Mucosa of descending colon (tissue), 3 donors: ENCODE measurements at regions not wholly inside any gene's neighbourhood (a gene's known extent, or its start where the extent isn't known, plus 50 kb on each side); places are given as distances from the start of the nearest gene placed in this dataset.

Source experiments
- ATAC-seq: fragments of 200-7000 bp; cut with Tn5 transposase; one replicate; pipeline ENCODE4 v1.9.1; 2020; ENCODE audit warnings: mild to moderate bottlenecking, moderate library complexity
- DNase-seq, 3 donors: peaks; one replicate each; pipeline ENCODE4 v3.0.0-alpha.2; 2020
- H3K36me3 ChIP-seq: fragments of 200-600 bp; one replicate; pipeline ENCODE4 v1.8.0; 2021; ENCODE audit warnings: low read depth, mild to moderate bottlenecking
- H3K4me1 ChIP-seq: fragments of 200-600 bp; one replicate; pipeline ENCODE4 v1.8.0; 2021; ENCODE audit warnings: low read depth, mild to moderate bottlenecking
- H3K4me3 ChIP-seq: fragments of 200-600 bp; one replicate; pipeline ENCODE4 v1.8.0; 2021; ENCODE audit warnings: mild to moderate bottlenecking
- H3K9me3 ChIP-seq: fragments of 200-600 bp; one replicate; pipeline ENCODE4 v1.8.0; 2021; ENCODE audit warnings: mild to moderate bottlenecking
- intact Hi-C, 2 donors: fragments of 100-400 bp; cut with DNase I in 1 of 2; cut with micrococcal nuclease in 1 of 2; formaldehyde crosslinking; loops; one replicate each; pipeline versions ENCODE4 v1.11.0 to v1.11.1; 2022; cut with DNase I, micrococcal nuclease
- TF ChIP-seq, protein P1 (sequence below): fragments of 200-600 bp; IDR thresholded peaks from one replicate; pipeline ENCODE4 v1.8.0; 2022; ENCODE audit warnings: antibody characterized with exemption, mild to moderate bottlenecking
- donor health status: DM: no; HTN: no; CAD: no; lungs with moderate emphysema.
- donor health status: DM: no; HTN: no; CAD: no.
- donor health status: DM: no; HTN: yes; CAD: no.

DNA sequence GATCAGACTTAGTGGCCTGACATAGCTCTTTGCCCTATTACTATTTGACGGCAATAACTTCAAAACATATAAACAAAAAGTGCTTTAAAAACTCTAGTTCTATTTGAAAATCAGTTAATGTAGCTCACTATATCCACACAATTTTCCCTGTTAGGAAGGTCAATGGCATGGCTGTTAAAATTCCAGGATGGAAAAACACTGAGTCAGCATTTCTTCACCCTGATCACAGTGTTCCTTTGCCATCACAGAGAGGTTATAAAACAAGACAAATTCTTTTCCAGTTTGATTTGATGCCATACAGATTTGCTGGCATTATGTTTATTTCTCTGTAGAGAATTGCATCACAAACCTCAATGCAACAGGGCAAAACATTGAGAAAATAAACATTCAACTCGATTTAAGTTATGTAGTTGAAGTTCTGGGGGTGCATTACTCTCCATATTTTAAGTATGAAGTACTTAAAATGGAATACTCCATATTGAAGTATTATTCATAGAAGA, 253.7 kb upstream of the HSF2 start:
- ATAC-seq: no peak
- intact Hi-C loops: no loop called here
- H3K4me1 ChIP-seq: no peaks in the 10 kb centered on the region
- DNase-seq: no peak
- H3K9me3 ChIP-seq: no peaks in the 10 kb centered on the region
- TF ChIP-seq, protein P1, sequence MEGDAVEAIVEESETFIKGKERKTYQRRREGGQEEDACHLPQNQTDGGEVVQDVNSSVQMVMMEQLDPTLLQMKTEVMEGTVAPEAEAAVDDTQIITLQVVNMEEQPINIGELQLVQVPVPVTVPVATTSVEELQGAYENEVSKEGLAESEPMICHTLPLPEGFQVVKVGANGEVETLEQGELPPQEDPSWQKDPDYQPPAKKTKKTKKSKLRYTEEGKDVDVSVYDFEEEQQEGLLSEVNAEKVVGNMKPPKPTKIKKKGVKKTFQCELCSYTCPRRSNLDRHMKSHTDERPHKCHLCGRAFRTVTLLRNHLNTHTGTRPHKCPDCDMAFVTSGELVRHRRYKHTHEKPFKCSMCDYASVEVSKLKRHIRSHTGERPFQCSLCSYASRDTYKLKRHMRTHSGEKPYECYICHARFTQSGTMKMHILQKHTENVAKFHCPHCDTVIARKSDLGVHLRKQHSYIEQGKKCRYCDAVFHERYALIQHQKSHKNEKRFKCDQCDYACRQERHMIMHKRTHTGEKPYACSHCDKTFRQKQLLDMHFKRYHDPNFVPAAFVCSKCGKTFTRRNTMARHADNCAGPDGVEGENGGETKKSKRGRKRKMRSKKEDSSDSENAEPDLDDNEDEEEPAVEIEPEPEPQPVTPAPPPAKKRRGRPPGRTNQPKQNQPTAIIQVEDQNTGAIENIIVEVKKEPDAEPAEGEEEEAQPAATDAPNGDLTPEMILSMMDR: no peak
- H3K36me3 ChIP-seq: no peaks in the 10 kb centered on the region
- H3K4me3 ChIP-seq: no peak overlapping the region

DNA sequence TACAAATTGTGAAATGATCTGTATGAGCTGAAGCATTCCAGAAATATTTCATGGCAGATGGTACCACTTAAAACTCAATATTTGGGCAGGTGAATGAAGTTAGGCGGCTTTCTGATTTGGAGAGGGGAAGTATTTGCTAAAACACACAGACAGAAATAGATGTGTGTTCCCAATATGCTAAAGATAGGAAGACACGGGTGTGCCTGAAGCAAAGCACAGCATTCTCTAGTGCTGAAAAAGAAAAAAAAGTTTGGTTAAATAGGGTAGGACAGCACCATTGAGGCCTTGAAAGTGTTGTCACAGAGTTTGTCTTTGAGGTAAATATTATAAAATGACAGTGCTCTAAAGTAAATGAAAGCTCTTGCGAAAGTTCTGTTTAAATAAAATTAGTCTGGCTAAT, 252.2 kb upstream of the HSF2 start:
- H3K9me3 ChIP-seq: no peaks in the 10 kb centered on the region
- intact Hi-C loops: no loop called here
- no peaks in the 10 kb centered on the region for H3K4me1 ChIP-seq
- TF ChIP-seq, protein P1: no peak
- no peak overlapping the region for H3K4me3 ChIP-seq
- DNase-seq (no peak), ATAC-seq (no peak)
- no peaks in the 10 kb centered on the region for H3K36me3 ChIP-seq

DNA sequence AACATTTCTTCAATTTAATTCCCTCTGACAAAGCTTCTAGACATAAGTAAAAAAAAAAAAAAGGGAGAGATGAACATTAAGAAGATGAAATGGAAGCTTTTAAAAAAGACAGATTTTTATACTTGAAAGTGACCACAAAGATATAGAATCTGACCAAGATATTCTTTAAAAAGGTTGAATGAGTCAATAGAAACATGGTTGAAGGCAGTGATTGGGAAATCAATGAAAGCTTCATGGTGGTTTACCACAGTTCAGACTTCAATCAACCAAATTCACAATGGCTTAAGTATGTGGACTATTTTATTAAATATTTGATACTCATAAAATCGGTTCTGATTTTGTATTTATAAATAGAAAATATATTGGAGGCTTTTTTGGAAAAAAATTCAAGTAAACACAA, 248.4 kb upstream of the HSF2 start:
- TF ChIP-seq, protein P1: no peak
- ATAC-seq (no peak), DNase-seq (no peak)
- Histone ChIP-seq H3K9me3 (no peaks in the 10 kb centered on the region), H3K4me1 (no peaks in the 10 kb centered on the region), H3K4me3 (no peak overlapping the region), H3K36me3 (no peaks in the 10 kb centered on the region)
- intact Hi-C loops: no loop called here

DNA sequence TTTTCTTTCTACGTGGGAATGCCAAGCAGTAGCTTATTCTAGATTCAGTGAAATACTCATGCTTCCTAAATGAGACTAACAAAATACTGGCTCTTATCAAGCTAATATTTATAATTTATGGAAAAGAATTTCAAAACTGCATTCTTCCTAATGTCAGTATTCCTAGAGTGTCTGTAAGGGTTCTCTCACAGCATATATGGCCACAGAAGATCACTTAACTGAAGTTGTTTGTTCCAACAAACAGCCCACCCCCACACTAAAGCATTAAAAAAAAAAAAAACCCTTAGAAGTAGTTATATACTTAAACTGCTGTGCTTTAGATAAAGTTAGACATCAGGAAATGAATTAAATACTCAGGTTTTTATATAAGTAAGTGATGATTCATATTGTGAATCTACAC, 247.7 kb upstream of the HSF2 start:
- Histone ChIP-seq H3K36me3 (no peaks in the 10 kb centered on the region), H3K4me3 (no peak overlapping the region), H3K4me1 (no peaks in the 10 kb centered on the region), H3K9me3 (no peaks in the 10 kb centered on the region)
- ATAC-seq: no peak
- no peak for DNase-seq
- intact Hi-C loops: no loop called here
- TF ChIP-seq, protein P1: no peak

DNA sequence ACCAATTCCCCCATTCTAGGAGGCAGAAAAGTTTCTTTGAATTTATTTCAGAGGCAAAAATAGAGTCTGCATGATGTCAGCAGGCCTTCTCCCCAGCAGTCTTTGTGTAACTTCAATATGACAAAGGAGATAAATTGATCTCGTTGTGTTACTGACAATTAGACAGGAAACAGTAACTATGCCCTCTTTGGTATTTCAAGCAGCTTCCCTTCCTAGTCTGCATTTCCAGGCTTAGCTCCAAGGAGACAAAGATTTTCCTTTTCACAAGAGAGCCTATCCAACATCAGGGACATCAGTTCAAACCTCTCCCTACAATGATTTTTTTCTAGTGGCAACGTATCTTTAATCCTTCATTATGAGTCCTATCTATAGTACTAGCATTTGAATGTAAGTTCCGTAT, 245.9 kb upstream of the HSF2 start:
- DNase-seq (no peak), ATAC-seq (no peak)
- Histone ChIP-seq H3K4me1 (no peaks in the 10 kb centered on the region), H3K9me3 (no peaks in the 10 kb centered on the region), H3K4me3 (no peak overlapping the region), H3K36me3 (no peaks in the 10 kb centered on the region)
- intact Hi-C loops: no loop called here
- TF ChIP-seq, protein P1: no peak

DNA sequence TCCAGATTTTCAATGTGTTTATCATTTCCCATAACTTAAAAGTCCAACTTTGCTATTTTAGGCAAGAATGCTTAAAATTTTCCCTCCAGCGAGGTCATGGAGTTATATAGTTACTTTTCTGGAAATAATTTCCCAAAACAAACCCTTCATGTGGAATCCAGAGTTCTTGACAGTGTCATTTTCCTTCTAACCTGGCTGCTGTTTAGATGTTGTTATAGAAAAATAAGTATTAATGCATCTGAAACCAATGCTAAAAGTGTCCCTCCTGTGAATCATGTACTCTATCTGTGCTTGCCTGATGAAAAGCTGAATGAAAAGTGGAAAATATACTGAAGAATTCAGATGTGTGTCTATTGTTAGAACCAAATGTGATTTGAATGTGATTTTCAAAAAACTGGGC, 245.3 kb upstream of the HSF2 start:
- intact Hi-C loops: no loop called here
- no peak for DNase-seq
- no peak for ATAC-seq
- Histone ChIP-seq H3K36me3 (no peaks in the 10 kb centered on the region), H3K4me1 (no peaks in the 10 kb centered on the region), H3K4me3 (no peak overlapping the region), H3K9me3 (no peaks in the 10 kb centered on the region)
- TF ChIP-seq, protein P1: no peak
